ENCODE measurements at regions not wholly inside any gene's neighbourhood (a gene's known extent, or its start where the extent isn't known, plus 50 kb on each side); places are given as distances from the start of the nearest gene placed in this dataset.

- TF ChIP-seq CTCF (IDR thresholded peaks at IDR 0.05) (no peak), POLR2AphosphoS5 (IDR thresholded peaks at IDR 0.05) (no peak)
These were observed 393.7 kb downstream of the GASK1B start for GRCh38 chr4:157779081-157779480.

Measured in prostate gland (tissue), 2 donors.